Activated CD8-positive, alpha-beta memory T cell treated with anti-CD3 and anti-CD28 coated beads, Interleukin-2, amount 10 ng/mL, durations not matched to agents 7 days and 5 days (primary cell): ENCODE measurements at regions not wholly inside any gene's neighbourhood (a gene's known extent, or its start where the extent isn't known, plus 50 kb on each side); places are given as distances from the start of the nearest gene placed in this dataset.

Experiments used
- ATAC-seq: fragments of 150-1000 bp; cut with Tn5 transposase; one replicate; pipeline ENCODE4 v1.10.0; 2021; ENCODE audit warnings: moderate library complexity
- CTCF ChIA-PET: fragments of 350-600 bp; sonication (Branson Sonifier 250); formaldehyde crosslinking; loops from one replicate; lab custom pipeline; 2021; ENCODE audit warnings: antibody characterized with exemption; lab: Charles Lee
- DNase-seq: peaks from one replicate; pipeline ENCODE4 v3.0.0-alpha.2; 2020
- H3K27ac Mint-ChIP-seq: one replicate; pipeline ENCODE4 v1.8.0; 2021; ENCODE audit warnings: mild to moderate bottlenecking, mixed read lengths
- H3K27me3 Mint-ChIP-seq: one replicate; pipeline ENCODE4 v1.8.0; 2021; ENCODE audit warnings: mixed read lengths
- H3K36me3 Mint-ChIP-seq: one replicate; pipeline ENCODE4 v1.8.0; 2021; ENCODE audit warnings: mild to moderate bottlenecking, mixed read lengths
- H3K4me1 Mint-ChIP-seq: one replicate; pipeline ENCODE4 v1.8.0; 2021; ENCODE audit warnings: mixed read lengths
- H3K4me3 Mint-ChIP-seq: one replicate; pipeline ENCODE4 v1.8.0; 2021; ENCODE audit warnings: mild to moderate bottlenecking, moderate library complexity, mixed read lengths
- H3K9me3 Mint-ChIP-seq: one replicate; pipeline ENCODE4 v1.8.0; 2022; ENCODE audit warnings: low read depth, mixed read lengths

DNA sequence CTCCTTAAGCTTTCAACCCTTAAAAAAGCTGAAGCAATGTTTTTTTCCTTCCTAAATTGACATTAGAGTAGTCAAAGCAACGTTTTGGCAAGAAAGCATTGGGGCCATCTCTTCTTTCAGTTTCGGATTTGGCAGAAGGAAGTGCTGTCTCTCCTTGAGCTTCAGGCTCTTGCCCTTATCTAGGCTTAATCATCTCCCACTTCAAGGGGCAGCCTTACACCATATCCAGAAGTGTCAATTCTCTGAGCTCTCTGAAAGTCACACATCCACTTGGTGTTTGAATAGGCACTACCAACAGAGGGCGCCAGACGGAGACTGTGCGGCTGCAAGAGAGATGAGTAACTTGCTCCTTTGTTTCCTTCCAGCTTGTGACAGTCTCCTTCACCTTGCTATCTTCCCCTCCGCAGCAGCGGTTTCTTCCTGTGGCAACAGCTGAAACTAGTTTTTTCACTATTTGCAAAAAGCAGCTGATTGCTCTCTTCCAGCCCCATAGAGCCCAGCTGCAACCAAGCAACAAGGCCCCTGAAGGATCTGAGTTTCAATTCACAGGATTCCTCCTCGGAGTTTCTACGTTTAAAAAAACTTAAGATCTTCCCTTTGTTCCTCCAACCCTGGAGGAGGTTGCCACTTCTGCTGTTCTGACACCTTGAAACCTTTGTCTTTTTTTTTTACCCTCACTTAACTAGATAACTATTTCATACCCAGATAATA, 147.0 kb upstream of the SLCO3A1 start:
- DNase-seq, result peak; percentile 92
- Mint-ChIP-seq H3K36me3 (no peaks in the 10 kb centered on the region), H3K4me3 (no peak overlapping the region), H3K27ac (peak overlapping the region; percentile 74), H3K27me3 (peaks cover 21% of the 10 kb centered on the region), H3K9me3 (no peaks in the 10 kb centered on the region), H3K4me1 (peaks cover 23% of the 10 kb centered on the region)
- CTCF ChIA-PET, result interaction anchor here (0.5 to 3.2 kb wide), 43 partner anchors 9 to 657 kb away, joined by 3 to 36 read pairs (median 4); partner anchors contain the start of gene SLCO3A1
- peak; percentile 99 for ATAC-seq

DNA sequence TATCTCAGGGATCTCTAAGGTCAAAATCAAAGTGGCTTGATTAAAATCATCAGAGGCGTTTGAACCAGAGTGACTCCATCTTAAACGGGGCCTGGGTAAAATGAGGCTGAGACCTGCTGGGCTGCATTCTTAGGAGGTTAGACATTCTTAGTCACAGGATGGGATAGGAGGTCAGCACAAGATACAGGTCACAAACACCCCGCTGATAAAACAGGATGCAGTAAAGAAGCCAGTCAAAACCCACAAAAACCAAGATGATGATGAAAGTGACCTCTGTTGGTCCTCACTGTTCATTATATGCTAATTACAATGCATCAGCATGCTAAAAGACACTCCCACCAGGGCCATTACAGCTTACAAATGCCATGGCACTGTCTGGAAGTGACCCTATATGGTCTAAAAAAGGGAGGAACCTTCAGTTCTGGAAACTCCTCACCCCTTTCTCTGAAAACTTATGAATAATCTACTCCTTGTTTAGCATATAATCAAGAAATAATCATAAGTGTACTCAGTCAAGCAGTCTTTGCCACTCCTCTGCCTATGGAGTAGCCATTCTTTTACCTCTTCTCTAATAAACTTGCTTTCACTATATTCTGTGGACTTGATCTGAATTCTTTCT, 143.3 kb upstream of the SLCO3A1 start:
- CTCF ChIA-PET, result no interaction called here
- no peak overlapping the region for H3K27ac Mint-ChIP-seq
- peaks cover 22% of the 10 kb centered on the region for H3K4me1 Mint-ChIP-seq
- no peak overlapping the region for H3K4me3 Mint-ChIP-seq
- no peak for DNase-seq
- no peaks in the 10 kb centered on the region for H3K36me3 Mint-ChIP-seq
- H3K9me3 Mint-ChIP-seq, result no peaks in the 10 kb centered on the region
- ATAC-seq, result no peak
- H3K27me3 Mint-ChIP-seq, result peaks cover 31% of the 10 kb centered on the region

DNA sequence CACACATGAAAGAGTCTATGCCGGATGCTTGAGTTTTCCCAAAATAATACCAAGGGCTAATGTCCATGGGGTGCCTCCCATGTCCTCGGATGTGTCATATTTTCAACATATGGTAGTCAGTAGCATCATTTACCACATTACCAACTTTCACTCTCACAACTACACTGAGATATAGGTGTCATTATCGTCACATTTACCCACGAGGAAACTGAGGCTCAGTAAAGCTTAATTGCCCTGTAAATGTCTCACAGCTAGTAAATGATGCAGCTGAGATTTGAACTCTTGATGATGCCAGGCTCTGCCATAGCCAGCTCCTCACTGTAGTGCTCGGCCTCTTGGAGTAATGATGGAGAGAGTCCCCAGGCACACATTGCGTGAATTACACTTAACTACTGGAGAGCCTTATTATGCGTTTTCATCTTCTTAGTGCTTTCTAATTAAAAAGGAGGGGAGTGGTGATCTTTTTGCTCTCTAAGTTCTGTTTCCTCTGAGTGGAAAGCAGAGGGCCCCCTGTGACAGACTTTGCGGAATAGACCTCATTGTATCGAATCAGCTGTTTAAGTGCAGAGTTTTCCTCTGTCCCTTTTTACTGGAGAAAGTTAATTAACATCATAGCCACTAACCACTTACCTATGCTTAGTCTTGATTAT, 142.0 kb upstream of the SLCO3A1 start:
- no peaks in the 10 kb centered on the region for H3K9me3 Mint-ChIP-seq
- peaks cover 12% of the 10 kb centered on the region for H3K4me1 Mint-ChIP-seq
- CTCF ChIA-PET, result no interaction called here
- no peak for ATAC-seq
- no peaks in the 10 kb centered on the region for H3K36me3 Mint-ChIP-seq
- no peak for DNase-seq
- peaks cover 33% of the 10 kb centered on the region for H3K27me3 Mint-ChIP-seq
- H3K27ac Mint-ChIP-seq, result no peak overlapping the region
- H3K4me3 Mint-ChIP-seq, result no peak overlapping the region

DNA sequence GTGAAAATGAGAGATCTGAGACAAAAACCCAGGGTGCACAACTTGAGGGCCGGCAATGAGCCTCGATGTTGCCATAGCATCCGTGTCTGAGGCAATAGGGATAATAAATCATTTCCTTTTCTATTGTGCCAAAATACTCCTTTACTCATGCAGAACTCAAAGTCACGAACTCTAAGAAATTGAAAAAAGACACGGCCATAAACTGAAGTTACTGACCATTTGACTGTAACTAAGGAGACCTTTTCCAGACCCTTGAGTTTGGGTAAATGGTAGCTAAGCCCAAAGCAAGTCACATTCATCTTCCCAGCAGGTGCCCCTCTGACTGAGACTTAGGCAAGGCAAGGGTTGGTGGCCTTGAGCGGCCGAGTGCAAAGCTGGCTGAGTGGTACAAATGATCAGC, 141.2 kb upstream of the SLCO3A1 start:
- Mint-ChIP-seq H3K27me3 (peaks cover 33% of the 10 kb centered on the region), H3K36me3 (no peaks in the 10 kb centered on the region), H3K9me3 (no peaks in the 10 kb centered on the region), H3K4me1 (peaks cover 7% of the 10 kb centered on the region), H3K27ac (no peak overlapping the region), H3K4me3 (no peak overlapping the region)
- ATAC-seq, result no peak
- CTCF ChIA-PET, result no interaction called here
- DNase-seq, result no peak

DNA sequence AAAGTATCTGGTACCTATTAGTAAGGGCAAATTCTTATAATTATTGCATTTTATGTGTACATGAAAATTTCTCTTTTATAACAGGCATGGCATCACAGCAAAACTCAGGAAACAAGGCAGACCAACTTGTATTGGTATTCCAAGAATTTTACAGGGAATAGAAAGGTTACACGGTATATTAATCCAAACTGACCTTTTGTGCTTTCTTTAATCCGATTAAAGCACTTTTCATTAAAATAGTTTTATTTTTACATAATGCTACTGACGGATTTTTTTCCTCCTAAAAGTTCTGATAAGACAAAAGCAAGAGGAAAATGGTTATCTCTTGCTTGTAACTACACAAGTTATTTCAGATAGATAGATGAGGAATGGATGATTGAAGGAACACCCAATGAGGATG, 137.0 kb upstream of the SLCO3A1 start:
- peaks cover 34% of the 10 kb centered on the region for H3K27me3 Mint-ChIP-seq
- no peaks in the 10 kb centered on the region for H3K9me3 Mint-ChIP-seq
- no peaks in the 10 kb centered on the region for H3K4me1 Mint-ChIP-seq
- H3K36me3 Mint-ChIP-seq, result no peaks in the 10 kb centered on the region
- DNase-seq, result no peak
- no peak overlapping the region for H3K4me3 Mint-ChIP-seq
- CTCF ChIA-PET, result no interaction called here
- ATAC-seq, result no peak
- no peak overlapping the region for H3K27ac Mint-ChIP-seq

DNA sequence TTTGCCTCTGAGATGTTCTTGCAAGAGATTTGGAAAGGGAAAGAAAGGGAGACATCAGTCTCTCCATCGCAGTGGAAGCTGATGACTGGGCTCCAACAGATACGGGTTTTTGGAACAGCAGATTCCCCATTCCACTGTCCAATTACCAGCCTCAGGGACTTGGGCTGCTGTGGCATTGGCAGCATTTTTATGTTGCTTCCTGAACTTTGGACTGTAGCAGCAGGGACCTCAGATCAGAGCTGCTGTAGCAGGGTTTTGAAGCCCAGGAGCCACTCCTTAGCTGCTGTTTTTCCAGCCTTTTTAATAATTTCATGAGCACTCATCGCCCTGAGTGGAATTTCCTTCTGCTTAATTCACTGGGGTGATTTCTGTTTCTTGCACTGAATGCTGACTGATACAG, 135.7 kb upstream of the SLCO3A1 start:
- Mint-ChIP-seq H3K27ac (no peak overlapping the region), H3K4me1 (no peaks in the 10 kb centered on the region), H3K9me3 (no peaks in the 10 kb centered on the region), H3K4me3 (no peak overlapping the region), H3K36me3 (no peaks in the 10 kb centered on the region), H3K27me3 (peaks cover 32% of the 10 kb centered on the region)
- no peak for ATAC-seq
- no peak for DNase-seq
- CTCF ChIA-PET, result interaction anchor here (1.0 kb wide), 1 partner anchor 11 kb away, joined by 3 read pairs; no protein-coding TSS in a partner anchor

DNA sequence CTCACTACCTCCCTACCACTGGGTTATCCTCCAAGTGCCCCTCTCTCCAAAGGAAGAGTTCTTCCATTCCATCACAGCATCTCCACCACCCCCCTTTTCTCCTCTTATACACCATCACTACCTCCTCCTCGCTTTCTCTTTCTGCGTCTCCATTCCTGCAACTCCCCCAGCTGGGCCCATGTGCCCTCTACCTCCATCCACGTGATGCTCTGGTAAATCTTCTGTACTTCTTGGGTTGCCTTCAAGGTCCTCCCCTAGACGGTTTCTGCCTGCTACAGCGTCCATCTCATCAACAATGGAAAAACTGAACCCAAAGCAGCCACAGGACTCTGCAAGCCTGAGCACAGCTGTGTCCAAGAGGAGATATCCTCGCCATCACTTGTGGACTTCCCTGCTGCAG, 129.5 kb upstream of the SLCO3A1 start:
- Mint-ChIP-seq H3K27ac (no peak overlapping the region), H3K36me3 (no peaks in the 10 kb centered on the region), H3K27me3 (peaks cover 20% of the 10 kb centered on the region), H3K4me1 (no peaks in the 10 kb centered on the region), H3K4me3 (no peak overlapping the region), H3K9me3 (no peaks in the 10 kb centered on the region)
- CTCF ChIA-PET, result interaction anchor here (4.4 kb wide), 1 partner anchor 18 kb away, joined by 14 read pairs; no protein-coding TSS in a partner anchor
- no peak for DNase-seq
- ATAC-seq, result no peak

DNA sequence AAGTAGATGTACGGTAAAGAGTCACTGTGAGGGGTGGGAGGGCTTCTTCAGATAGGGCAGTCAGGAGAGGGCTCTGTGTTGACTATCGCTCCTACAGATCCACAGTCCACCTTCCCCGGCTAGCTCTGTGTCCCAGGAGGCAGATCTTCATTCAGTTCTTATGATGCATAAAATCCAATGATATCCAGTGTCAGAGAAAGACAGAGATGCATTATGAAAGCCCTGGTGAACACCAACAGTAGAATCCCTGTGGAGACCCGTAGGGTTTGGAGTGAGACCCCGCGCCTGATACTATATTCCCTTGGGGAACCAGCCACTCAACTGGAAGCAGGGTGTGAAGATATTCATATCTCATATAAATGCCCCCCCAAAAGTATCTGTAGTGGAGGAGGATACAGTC, 119.8 kb upstream of the SLCO3A1 start:
- DNase-seq, result no peak
- Mint-ChIP-seq H3K9me3 (no peaks in the 10 kb centered on the region), H3K4me3 (no peak overlapping the region), H3K27me3 (peaks cover 33% of the 10 kb centered on the region), H3K36me3 (no peaks in the 10 kb centered on the region), H3K27ac (no peak overlapping the region), H3K4me1 (no peaks in the 10 kb centered on the region)
- CTCF ChIA-PET, result no interaction called here
- ATAC-seq, result no peak

DNA sequence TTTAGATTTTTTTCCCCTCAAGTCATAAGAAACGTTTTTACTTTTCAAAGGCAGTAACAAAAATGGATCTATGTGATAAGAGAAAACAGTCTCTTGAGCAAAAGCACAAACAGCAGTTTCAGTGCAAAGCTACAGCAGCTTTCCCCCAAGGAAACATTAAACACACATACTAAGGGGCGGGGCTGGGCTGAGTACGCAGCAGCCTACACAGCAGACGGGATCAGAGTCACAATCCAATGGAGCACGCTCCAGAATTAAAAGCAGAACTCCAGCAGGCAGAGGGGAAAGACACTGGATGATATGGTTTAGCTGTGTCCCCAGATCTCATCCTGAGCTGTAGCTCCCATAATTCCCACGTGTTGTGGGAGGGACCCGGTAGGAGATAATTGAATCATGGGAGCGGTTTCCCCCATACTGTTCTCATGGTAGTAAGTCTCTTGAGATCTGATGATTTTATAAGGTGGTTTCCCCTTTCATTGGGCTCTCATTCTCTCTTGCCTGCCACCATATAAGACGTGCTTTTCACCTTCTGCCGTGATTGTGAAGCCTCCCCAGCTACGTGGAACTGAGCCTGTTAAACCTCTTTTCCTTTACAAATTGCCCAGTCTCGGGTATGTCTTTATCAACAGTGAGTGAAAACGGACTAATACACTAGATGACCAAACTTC, 116.2 kb upstream of the SLCO3A1 start:
- DNase-seq, result no peak
- Mint-ChIP-seq H3K27me3 (peaks cover 30% of the 10 kb centered on the region), H3K4me3 (no peak overlapping the region), H3K4me1 (no peaks in the 10 kb centered on the region), H3K36me3 (no peaks in the 10 kb centered on the region), H3K9me3 (no peaks in the 10 kb centered on the region), H3K27ac (no peak overlapping the region)
- CTCF ChIA-PET, result interaction anchor here (1.1 kb wide), 1 partner anchor 31 kb away, joined by 3 read pairs; no protein-coding TSS in a partner anchor
- ATAC-seq, result no peak

DNA sequence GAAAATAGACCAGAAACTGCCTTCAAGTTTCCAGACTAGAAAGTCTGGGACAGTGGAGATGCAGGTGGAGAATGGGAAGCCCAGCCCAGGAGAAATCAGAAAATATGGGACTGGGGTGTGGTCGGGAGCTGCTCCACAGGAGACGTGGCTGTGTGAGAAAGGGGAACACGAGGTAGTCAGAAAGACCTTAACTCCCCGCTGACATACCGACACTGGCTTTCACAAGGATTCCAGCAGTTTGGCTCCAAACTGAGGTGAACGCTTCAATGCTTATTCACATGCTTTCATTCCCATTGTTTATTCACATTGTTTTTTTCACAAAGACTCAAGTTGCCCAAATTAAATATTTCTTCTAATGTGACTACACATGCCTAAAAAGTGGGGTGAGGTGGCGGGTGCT, 111.5 kb upstream of the SLCO3A1 start:
- Mint-ChIP-seq H3K4me1 (no peaks in the 10 kb centered on the region), H3K27me3 (peaks cover 37% of the 10 kb centered on the region), H3K27ac (no peak overlapping the region), H3K4me3 (no peak overlapping the region), H3K9me3 (no peaks in the 10 kb centered on the region), H3K36me3 (no peaks in the 10 kb centered on the region)
- no peak for ATAC-seq
- DNase-seq, result no peak
- CTCF ChIA-PET, result interaction anchor here (0.7 kb wide), 1 partner anchor 36 kb away, joined by 3 read pairs; no protein-coding TSS in a partner anchor

DNA sequence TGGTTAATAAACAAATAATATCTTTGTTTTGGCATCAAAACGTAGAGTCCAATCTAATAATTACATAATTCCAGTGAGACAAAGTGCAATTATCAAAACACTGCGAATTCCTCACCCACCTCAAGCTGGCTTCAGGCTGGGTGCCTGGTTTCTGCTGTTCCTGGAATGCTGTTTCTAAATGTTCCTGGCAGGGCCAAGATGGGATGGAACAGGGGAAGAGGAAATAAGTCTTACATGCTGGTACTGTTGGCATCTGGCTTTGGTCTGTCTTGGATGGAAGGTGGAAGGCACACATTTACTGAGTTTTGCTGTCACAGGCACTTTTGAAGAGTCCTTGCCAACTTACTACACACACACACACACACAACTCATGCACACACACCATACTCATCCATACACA, 101.9 kb upstream of the SLCO3A1 start:
- Mint-ChIP-seq H3K4me3 (no peak overlapping the region), H3K4me1 (no peaks in the 10 kb centered on the region), H3K27ac (no peak overlapping the region), H3K36me3 (peaks cover 4% of the 10 kb centered on the region), H3K9me3 (peaks cover 9% of the 10 kb centered on the region), H3K27me3 (peaks cover 15% of the 10 kb centered on the region)
- ATAC-seq (no peak), DNase-seq (no peak)
- CTCF ChIA-PET, result no interaction called here

DNA sequence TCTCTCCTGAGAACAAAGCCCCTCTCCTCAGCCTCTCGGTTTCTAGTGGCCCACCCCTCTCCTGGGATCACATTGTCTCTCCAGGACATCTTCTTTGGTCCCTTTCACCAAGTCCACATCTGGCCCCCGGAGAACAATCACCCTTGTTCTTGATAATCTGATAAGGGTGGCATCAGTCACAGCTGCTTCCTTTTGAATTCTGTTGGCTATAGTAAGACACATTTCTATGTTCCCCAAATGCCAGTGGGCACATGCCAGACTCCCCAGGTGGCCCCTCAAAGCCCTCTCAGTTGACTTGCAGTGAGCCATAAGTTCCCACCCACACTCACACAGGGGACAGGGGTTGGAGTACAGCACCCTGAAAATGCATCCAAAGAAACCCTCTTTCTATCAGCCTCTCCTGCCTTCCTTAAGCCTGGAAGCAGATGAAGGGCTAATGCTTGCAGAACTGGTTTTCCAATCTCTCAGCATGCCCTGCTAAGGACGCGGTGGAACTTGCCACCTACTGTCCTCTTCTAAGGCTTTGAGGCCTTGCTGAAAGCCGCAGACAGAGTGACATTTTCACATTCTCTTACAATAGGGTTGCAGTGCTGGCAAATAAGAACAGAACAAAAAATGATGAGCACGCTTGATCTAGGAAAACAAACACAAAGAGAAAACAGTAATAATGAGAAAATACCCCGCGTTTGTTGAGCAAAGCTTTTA, 101.3 kb upstream of the SLCO3A1 start:
- no peak overlapping the region for H3K27ac Mint-ChIP-seq
- DNase-seq, result no peak
- ATAC-seq, result no peak
- H3K27me3 Mint-ChIP-seq, result peaks cover 15% of the 10 kb centered on the region
- no peaks in the 10 kb centered on the region for H3K4me1 Mint-ChIP-seq
- H3K36me3 Mint-ChIP-seq, result peaks cover 4% of the 10 kb centered on the region
- no peak overlapping the region for H3K4me3 Mint-ChIP-seq
- peaks cover 9% of the 10 kb centered on the region for H3K9me3 Mint-ChIP-seq
- CTCF ChIA-PET, result interaction anchor here (0.6 kb wide), 1 partner anchor 14 kb away, joined by 3 read pairs; no protein-coding TSS in a partner anchor

DNA sequence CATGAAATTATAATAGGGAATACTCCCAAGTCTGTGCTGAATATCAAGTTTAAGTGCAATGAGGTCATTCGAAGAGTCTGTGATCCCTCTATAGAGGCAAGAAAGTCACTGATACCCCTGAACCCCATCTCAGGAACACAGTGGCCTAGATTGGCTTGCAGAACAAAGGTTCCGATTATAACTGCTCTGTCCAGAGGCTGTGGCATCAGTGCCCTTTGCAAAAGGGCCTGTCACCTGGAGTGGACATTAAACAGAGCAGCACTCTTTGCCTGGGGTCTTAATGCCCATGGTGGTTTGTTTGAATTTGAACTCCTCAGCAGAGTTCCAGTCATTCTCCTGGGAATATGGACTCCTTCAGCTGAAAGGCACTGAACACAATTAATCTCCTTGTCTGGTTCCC, 93.9 kb upstream of the SLCO3A1 start:
- no peak overlapping the region for H3K4me3 Mint-ChIP-seq
- H3K9me3 Mint-ChIP-seq, result no peaks in the 10 kb centered on the region
- no peak for ATAC-seq
- CTCF ChIA-PET, result no interaction called here
- no peak for DNase-seq
- no peaks in the 10 kb centered on the region for H3K36me3 Mint-ChIP-seq
- H3K4me1 Mint-ChIP-seq, result no peaks in the 10 kb centered on the region
- peaks cover 26% of the 10 kb centered on the region for H3K27me3 Mint-ChIP-seq
- no peak overlapping the region for H3K27ac Mint-ChIP-seq
